Vagina (tissue), 2 donors: ENCODE measurements at regions not wholly inside any gene's neighbourhood (a gene's known extent, or its start where the extent isn't known, plus 50 kb on each side); places are given as distances from the start of the nearest gene placed in this dataset.

Experiments
- CTCF ChIP-seq, 3 experiments: fragments of 450-650 bp in 2 of 3; fragments of 200-600 bp in 1 of 3; sonication (generic) in 1 of 3; IDR thresholded peaks; one replicate each; pipeline ENCODE4 v1.5.1; 2017 to 2019; ENCODE audit warnings: antibody characterized with exemption in 3 of 3, mild to moderate bottlenecking in 2 of 3, moderate library complexity in 2 of 3
- POLR2A ChIP-seq, 2 donors: fragments of 450-650 bp; IDR thresholded peaks; one replicate each; pipeline ENCODE4 v1.6.1; 2017; ENCODE audit warnings: antibody characterized with exemption in 2 of 2, mild to moderate bottlenecking in 2 of 2, moderate library complexity in 2 of 2

DNA sequence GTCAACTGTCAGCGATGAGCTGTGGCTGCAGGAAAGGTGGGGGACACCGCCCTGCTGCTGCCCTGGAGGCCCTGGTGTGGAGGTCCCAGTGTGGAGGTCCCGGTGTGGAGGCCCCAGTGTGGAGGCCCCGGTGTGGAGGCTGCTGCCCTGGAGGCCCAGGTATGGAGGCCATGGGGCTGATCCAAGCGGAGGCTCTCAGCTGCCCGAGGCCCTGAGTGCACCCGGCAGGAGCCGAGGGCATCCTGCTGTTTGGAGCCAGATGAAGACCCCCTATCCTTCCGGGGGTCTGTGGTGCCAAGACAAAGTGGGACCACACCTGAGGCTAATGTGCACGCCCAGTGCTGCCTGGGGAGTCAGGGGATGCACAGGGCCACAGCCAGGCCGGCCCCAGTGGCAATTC lies 210.4 kb upstream of the SOX1 start:
- no peak for TF ChIP-seq POLR2A (IDR thresholded peaks at IDR 0.05)
- TF ChIP-seq CTCF (IDR thresholded peaks at IDR 0.05) = no peak
